Keratinocyte (primary cell): ENCODE measurements at regions not wholly inside any gene's neighbourhood (a gene's known extent, or its start where the extent isn't known, plus 50 kb on each side); places are given as distances from the start of the nearest gene placed in this dataset.

Experiments used
- DNase-seq: peaks from one replicate; pipeline ENCODE4 v3.0.0-alpha.2; 2011; ENCODE audit warnings: low read depth, missing footprints, low spot score
- FAIRE-seq: peaks from 2 replicates; lab custom pipeline; 2011; peaks lifted over from hg19 to GRCh38; lab: Jason Lieb, UNC
- H2AFZ ChIP-seq: 2 replicates; pipeline ENCODE4 v1.6.0; 2012; ENCODE audit warnings: low read length, control low read depth, inconsistent platforms; ENCODE audit not compliant: control insufficient read depth
- H3K27ac ChIP-seq: 2 replicates; pipeline ENCODE4 v1.5.1; 2011; ENCODE audit warnings: low read length; ENCODE audit not compliant: control insufficient read depth, insufficient read depth
- H3K27me3 ChIP-seq: 3 replicates; pipeline ENCODE4 v1.6.0; 2011; ENCODE audit warnings: low read length; ENCODE audit not compliant: control insufficient read depth, insufficient read depth; ENCODE audit errors: extremely low read depth
- H3K36me3 ChIP-seq, 2 experiments: 2 replicates in 1 of 2; 3 replicates in 1 of 2; pipeline ENCODE4 v1.5.1; 2011; ENCODE audit warnings: low read length in 2 of 2, mild to moderate bottlenecking in 1 of 2; ENCODE audit not compliant: control insufficient read depth in 2 of 2, insufficient read depth in 2 of 2; ENCODE audit errors: extremely low read depth in 1 of 2
- H3K4me1 ChIP-seq: 3 replicates; pipeline ENCODE4 v1.5.1; 2011; ENCODE audit warnings: low read length; ENCODE audit not compliant: control insufficient read depth, insufficient read depth; ENCODE audit errors: extremely low read depth
- H3K4me2 ChIP-seq: 3 replicates; pipeline ENCODE4 v1.6.0; 2011; ENCODE audit warnings: low read depth, low read length; ENCODE audit not compliant: control insufficient read depth, insufficient read depth; ENCODE audit errors: extremely low read depth
- H3K4me3 ChIP-seq, 3 experiments: fragments of 200-600 bp in 1 of 3; sonication (generic) in 1 of 3; 2 replicates in 2 of 3; 3 replicates in 1 of 3; pipeline ENCODE4 v1.5.1; 2011 to 2016; ENCODE audit warnings: low read length in 3 of 3, mild to moderate bottlenecking in 3 of 3, control low read depth in 2 of 3, inconsistent platforms in 1 of 3, low read depth in 1 of 3, mixed read lengths in 1 of 3, mixed run types in 1 of 3, moderate library complexity in 1 of 3; ENCODE audit not compliant: control insufficient read depth in 2 of 3, insufficient read depth in 2 of 3; ENCODE audit errors: extremely low read depth in 1 of 3
- H3K79me2 ChIP-seq: 2 replicates; pipeline ENCODE4 v1.6.0; 2012; ENCODE audit warnings: low read length; ENCODE audit not compliant: control insufficient read depth, insufficient read depth
- H3K9ac ChIP-seq: 3 replicates; pipeline ENCODE4 v1.6.0; 2011; ENCODE audit warnings: low read length; ENCODE audit not compliant: control insufficient read depth, insufficient read depth; ENCODE audit errors: extremely low read depth
- H3K9me1 ChIP-seq: 3 replicates; pipeline ENCODE4 v1.6.0; 2011; ENCODE audit warnings: low read length; ENCODE audit not compliant: control insufficient read depth, insufficient read depth; ENCODE audit errors: extremely low read depth
- H3K9me3 ChIP-seq: 2 replicates; pipeline ENCODE4 v1.5.1; 2012; ENCODE audit warnings: low read depth, low read length; ENCODE audit not compliant: control insufficient read depth
- H4K20me1 ChIP-seq: 3 replicates; pipeline ENCODE4 v1.6.0; 2011; ENCODE audit warnings: low read length; ENCODE audit not compliant: control insufficient read depth, insufficient read depth; ENCODE audit errors: extremely low read depth
- EZH2 ChIP-seq: IDR thresholded peaks from one replicate; pipeline ENCODE4 v1.6.1; 2012; ENCODE audit warnings: inconsistent platforms, mild to moderate bottlenecking, low read length, moderate library complexity
- dilution Hi-C: fragments of 300-500 bp; cut with MboI; formaldehyde crosslinking; loops from one replicate; pipeline ENCODE4 v1.7.0; 2020; ENCODE audit warnings: low sequenced_read_pairs; ENCODE audit not compliant: extremely low pct_ligation_motif_present
- TF ChIP-seq, protein P1 (sequence below), 3 experiments: IDR thresholded peaks in 1 of 3; conservative IDR thresholded peaks in 1 of 3; optimal IDR thresholded peaks in 1 of 3; 2 replicates in 2 of 3; 3 replicates in 1 of 3; pipeline versions ENCODE3 to v1.5.1; 2011; ENCODE audit warnings: low read length in 3 of 3, mild to moderate bottlenecking in 3 of 3, moderate library complexity in 2 of 3, control low read depth in 1 of 3, inconsistent platforms in 1 of 3; ENCODE audit not compliant: insufficient read depth in 2 of 3; ENCODE audit errors: extremely low read depth in 1 of 3

DNA sequence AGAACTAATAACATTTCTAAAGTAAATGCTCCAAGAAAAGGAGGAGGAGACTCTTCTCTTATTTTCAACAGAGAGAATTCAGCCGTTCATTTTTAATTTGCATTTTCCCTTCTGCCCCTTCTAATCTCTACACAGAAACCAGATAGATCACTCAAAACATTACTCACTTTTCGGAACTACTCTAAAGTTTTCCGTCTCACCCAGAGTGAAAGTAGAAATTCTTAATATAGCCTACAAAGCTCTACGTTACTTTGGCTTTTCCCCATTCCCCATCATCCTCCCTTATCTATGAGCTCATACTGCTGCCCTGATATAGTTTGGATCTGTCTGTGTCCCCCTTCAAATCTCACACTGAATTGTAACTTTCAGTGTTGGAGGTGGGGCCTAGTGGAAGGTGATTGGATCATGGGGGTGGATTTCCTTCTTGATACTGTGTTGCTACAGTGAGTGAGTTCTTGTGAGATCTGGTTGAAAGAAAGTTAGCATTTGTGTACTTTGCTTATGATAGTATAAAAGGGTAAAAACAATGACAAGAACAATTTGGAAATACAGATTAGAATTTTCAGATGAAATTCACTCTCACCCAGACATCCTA is 188.2 kb downstream of the AMY1C start:
- no peaks in the 10 kb centered on the region for H4K20me1 ChIP-seq
- H3K9me1 ChIP-seq: no peaks in the 10 kb centered on the region
- DNase-seq: no peak
- no peaks in the 10 kb centered on the region for H3K27me3 ChIP-seq
- dilution Hi-C loops: no loop called here
- H3K79me2 ChIP-seq: no peaks in the 10 kb centered on the region
- H3K9ac ChIP-seq: no peak overlapping the region
- no peak overlapping the region for H2AFZ ChIP-seq
- no peak overlapping the region for H3K27ac ChIP-seq
- TF ChIP-seq, protein P1, sequence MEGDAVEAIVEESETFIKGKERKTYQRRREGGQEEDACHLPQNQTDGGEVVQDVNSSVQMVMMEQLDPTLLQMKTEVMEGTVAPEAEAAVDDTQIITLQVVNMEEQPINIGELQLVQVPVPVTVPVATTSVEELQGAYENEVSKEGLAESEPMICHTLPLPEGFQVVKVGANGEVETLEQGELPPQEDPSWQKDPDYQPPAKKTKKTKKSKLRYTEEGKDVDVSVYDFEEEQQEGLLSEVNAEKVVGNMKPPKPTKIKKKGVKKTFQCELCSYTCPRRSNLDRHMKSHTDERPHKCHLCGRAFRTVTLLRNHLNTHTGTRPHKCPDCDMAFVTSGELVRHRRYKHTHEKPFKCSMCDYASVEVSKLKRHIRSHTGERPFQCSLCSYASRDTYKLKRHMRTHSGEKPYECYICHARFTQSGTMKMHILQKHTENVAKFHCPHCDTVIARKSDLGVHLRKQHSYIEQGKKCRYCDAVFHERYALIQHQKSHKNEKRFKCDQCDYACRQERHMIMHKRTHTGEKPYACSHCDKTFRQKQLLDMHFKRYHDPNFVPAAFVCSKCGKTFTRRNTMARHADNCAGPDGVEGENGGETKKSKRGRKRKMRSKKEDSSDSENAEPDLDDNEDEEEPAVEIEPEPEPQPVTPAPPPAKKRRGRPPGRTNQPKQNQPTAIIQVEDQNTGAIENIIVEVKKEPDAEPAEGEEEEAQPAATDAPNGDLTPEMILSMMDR (optimal IDR thresholded peaks at IDR 0.05 in 1 of 3, IDR thresholded peaks at IDR 0.05 in 1 of 3, conservative IDR thresholded peaks at IDR 0.05 in 1 of 3; ENCODE audit: extremely low read depth in 1 of 3, insufficient read depth in 2 of 3, low read length in 3 of 3): no peak
- TF ChIP-seq EZH2: no peak
- no peak overlapping the region for H3K4me2 ChIP-seq
- FAIRE-seq: no peak
- no peaks in the 10 kb centered on the region for H3K4me1 ChIP-seq
- H3K4me3 ChIP-seq: no peak overlapping the region
- H3K9me3 ChIP-seq: no peaks in the 10 kb centered on the region
- no peaks in the 10 kb centered on the region for H3K36me3 ChIP-seq

DNA sequence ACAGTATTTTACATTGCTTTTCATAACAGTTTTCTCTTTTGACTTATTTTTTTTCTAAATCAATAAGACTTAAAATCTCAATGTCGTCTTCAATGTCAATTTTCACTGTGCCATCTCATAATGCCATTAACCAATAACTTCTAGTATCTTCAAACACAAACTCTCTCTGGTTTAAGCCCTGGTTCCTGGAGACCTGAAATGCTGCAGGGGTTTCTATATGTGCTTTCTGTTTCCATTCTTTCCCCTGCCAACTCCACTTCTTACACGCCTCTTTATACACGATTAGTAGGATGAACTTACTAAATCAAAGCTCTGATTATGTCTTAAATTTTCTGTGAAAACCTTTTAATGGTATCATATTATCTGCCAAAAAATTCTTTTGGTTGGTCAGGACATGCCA is 191.4 kb downstream of the AMY1C start:
- H3K27ac ChIP-seq: no peak overlapping the region
- FAIRE-seq (no peak), DNase-seq (no peak)
- no peaks in the 10 kb centered on the region for H4K20me1 ChIP-seq
- H3K9me3 ChIP-seq: no peaks in the 10 kb centered on the region
- H3K36me3 ChIP-seq: no peaks in the 10 kb centered on the region
- TF ChIP-seq, protein P1 (optimal IDR thresholded peaks at IDR 0.05 in 1 of 3, IDR thresholded peaks at IDR 0.05 in 1 of 3, conservative IDR thresholded peaks at IDR 0.05 in 1 of 3; ENCODE audit: extremely low read depth in 1 of 3, insufficient read depth in 2 of 3, low read length in 3 of 3): no peak
- no peak for TF ChIP-seq EZH2
- H3K27me3 ChIP-seq: no peaks in the 10 kb centered on the region
- H3K4me1 ChIP-seq: no peaks in the 10 kb centered on the region
- no peaks in the 10 kb centered on the region for H3K9me1 ChIP-seq
- H3K4me2 ChIP-seq: no peak overlapping the region
- H2AFZ ChIP-seq: no peak overlapping the region
- dilution Hi-C loops: no loop called here
- H3K4me3 ChIP-seq: no peak overlapping the region
- no peaks in the 10 kb centered on the region for H3K79me2 ChIP-seq
- H3K9ac ChIP-seq: no peak overlapping the region
